Cerebellar cortex (tissue), 1 donor: ENCODE measurements at regions not wholly inside any gene's neighbourhood (a gene's known extent, or its start where the extent isn't known, plus 50 kb on each side); places are given as distances from the start of the nearest gene placed in this dataset.

ENCODE experiments used
- DNase-seq: peaks from one replicate; pipeline ENCODE4 v3.0.0-alpha.2; 2015; ENCODE audit warnings: low spot score

GRCh38 chr2:221289389-221289788 is 282.7 kb downstream of the EPHA4 start:
- no peak for DNase-seq

GRCh38 chr2:221289846-221290245 is 282.3 kb downstream of the EPHA4 start:
- DNase-seq = no peak

- DNase-seq = no peak
These were observed 278.0 kb downstream of the EPHA4 start for GRCh38 chr2:221293949-221294742.

GRCh38 chr2:221304916-221305315 is 267.2 kb downstream of the EPHA4 start:
- no peak for DNase-seq

DNA sequence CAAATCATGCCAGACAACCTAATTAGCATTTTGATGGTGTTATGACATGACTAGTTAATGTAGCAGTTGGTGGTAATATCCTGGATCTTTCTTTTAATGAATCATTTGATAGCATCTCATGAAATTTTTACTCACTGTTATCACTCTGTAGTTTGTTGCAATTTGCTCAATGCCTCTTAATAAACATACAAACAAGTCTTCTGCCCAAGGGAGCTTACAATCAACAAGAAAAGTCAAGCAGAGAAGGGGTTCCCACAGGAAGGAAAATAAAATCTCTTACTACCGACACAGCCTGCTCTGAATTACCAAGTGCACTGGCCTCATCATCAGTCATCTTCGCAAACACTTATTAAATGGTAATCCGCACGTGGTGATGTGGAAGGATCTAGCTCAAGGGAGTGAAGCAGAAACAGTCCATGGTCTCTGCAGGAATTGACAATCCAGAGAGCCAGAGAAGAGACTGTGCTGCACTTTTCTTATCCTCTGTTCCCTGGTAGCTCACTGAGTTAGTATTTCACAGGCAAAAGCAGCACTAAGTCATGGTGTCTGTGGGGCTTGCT is 263.5 kb downstream of the EPHA4 start:
- no peak for DNase-seq

GRCh38 chr2:221309892-221310583 is 262.1 kb downstream of the EPHA4 start:
- DNase-seq = no peak

- DNase-seq = no peak
These were observed 261.4 kb downstream of the EPHA4 start for GRCh38 chr2:221310730-221311129.

- no peak for DNase-seq
These were observed 259.5 kb downstream of the EPHA4 start for GRCh38 chr2:221312634-221313033.

DNA sequence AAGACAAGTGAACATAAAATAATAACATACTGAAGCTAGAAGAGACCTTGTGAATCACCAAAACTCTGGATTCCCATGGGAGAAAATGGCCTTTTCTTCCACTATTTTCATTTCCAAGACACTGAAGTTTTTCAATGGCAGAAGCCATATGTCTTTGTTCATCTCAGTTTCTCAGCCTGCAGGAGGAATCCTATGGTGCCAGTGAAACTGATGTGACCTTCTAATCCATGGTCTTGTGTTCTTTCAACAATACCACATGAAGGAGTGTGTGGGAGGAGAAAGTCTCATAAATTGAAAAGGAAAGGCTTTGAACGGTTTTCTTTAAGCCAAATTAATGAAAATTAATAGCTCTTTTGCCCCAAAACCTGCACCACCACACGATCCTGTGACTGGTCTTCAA is 257.3 kb downstream of the EPHA4 start:
- DNase-seq = no peak

GRCh38 chr2:221318376-221319130 is 253.6 kb downstream of the EPHA4 start:
- no peak for DNase-seq

GRCh38 chr2:221322741-221323140 is 249.4 kb downstream of the EPHA4 start:
- no peak for DNase-seq

DNA sequence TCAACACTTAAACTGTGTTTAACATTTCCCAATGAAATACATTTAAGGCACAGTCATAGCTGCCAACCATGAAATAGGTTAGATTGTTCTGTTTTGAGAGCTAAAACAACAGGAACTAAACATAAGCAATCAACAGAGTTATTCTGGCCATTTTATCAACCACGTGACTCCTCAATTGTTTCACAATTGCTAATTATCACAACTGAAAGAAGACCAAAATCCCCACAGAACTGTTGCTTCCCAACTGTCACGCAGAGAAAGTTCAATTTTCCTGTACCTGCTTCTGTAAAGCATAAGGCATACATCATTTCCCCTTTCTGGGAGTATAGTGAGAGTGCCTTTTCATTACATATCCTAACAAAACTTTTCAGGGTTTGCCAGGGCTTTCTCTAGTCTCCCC is 248.6 kb downstream of the EPHA4 start:
- no peak for DNase-seq

- DNase-seq = no peak
These were observed 241.7 kb downstream of the EPHA4 start for GRCh38 chr2:221330436-221330835.

DNA sequence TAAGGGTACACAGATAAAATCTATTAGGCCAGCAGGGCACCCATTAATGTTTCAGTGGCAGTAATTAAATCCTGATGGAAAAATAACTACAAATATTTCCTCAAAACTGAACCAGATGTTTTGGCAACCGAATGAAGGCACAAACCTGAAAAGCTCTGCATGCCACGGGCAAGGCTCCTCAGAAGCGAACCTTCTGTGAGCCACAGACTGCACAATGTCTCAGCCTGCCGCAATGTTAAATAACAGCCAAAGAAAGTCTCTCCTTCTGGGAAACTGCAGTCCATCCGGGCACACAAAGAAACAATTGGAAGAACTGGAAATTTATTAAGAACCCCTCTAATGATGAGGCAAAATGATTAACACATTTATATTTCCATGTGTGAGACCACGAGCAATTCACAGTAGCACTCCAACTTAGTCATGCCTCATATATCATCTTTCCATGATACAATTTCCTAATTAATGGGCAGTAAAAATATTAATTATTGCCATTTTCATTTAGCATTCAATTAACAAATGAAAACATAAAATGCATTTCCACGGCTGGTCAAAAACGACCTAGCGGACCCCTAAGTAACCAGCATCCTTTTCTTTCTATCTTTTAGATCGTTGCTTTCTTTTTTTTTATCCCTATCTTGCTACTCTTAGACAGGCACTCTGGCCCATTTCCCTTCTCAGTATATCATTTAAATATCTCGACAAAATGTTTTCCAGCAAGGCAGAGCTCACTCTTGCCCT is 237.5 kb downstream of the EPHA4 start:
- no peak for DNase-seq

GRCh38 chr2:221335219-221335752 is 236.8 kb downstream of the EPHA4 start:
- DNase-seq = no peak

DNA sequence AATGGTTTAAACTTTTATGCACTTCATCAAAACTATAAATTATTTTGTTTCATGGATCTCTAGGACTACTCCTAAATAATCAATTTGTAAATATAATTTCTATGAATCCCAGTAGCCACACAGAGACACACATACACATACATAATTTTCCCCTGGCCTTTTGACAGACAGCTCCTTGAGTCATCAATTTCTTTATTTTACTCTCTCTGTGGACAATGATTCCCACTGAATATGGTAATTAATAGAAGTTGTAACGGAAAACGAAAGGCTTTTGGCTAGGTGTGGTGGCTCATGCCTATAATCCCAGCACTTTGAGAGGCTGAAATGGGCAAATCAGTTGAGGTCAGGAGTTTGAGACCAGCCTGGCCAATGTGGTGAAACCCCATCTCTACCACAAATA is 235.1 kb downstream of the EPHA4 start:
- no peak for DNase-seq

DNA sequence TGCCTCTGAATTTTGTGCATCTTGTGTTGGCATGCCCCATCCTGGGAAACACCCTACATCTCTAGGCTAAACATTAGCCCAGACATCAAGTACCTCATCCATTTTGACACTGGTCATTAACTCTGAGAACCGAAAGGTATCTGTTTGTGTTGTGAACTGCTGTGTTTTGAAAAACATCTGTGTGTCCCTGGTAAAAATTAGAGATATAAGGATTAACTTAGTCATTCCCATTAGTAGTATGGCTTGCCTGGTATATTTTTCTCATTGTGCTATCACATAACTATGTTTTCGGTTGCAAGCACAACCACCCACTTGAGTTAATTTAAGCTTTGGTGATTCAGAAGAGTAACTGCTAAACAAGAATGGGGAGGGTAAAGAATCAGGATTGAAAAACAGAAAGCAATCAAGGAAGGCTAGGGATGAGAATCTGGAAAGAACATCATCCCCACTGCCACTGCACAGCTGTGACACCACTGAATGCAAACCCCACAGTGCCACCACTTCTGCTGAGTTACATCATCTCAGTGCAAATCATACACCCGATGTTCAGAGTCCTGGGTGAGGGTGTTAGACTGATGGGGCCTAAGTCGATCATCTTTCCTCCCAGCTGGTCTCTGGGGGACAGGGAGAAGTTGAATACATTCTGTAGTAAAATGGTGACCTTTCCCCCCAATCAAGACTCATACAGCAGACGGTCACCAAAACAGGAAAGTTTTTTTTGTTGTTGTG is 234.0 kb downstream of the EPHA4 start:
- DNase-seq = no peak

GRCh38 chr2:221342388-221342787 is 229.7 kb downstream of the EPHA4 start:
- DNase-seq = no peak

DNA sequence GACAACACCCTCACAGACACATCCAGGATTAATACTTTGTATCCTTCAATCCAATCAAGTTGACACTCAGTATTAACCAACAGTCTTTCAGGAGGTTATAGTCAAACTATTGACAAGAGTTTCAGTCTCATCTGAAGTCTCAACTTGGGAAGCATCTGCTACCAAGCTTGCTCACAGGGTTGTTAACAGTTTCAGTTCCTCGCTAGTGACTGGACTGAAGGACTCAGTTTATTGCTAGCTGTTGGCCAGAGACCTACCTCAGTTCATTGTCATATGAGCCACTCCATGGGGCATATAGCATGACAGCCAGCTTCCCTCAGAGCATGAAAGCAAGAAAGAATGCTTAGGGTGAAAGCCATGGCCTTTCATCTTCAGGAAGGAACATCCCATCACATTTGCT is 228.6 kb downstream of the EPHA4 start:
- DNase-seq = no peak

DNA sequence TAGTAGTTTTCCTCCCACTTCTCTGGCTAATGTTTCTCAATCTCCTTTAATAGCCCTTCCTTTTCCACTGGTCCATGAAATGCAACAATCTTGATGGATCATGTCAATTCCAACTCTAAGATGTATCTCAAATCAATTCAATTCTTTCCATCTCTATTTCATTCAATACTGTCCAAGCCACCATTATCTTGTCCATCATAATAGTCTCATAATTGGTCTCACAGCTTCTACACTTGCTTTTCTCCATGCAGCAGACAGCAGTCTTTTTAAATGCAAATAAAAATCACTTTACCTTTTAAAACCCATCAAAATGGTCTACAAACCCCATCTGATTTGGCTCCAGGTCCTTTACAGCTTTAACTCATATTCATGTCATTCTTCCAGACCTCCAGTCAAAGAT is 226.6 kb downstream of the EPHA4 start:
- no peak for DNase-seq

GRCh38 chr2:221346411-221346810 is 225.7 kb downstream of the EPHA4 start:
- no peak for DNase-seq
